Vagina (tissue), 2 donors: ENCODE measurements at regions not wholly inside any gene's neighbourhood (a gene's known extent, or its start where the extent isn't known, plus 50 kb on each side); places are given as distances from the start of the nearest gene placed in this dataset. TPM values are rescaled to one million over a fixed set of nuclear protein-coding genes. Genes with fewer than 3 reads are reported as not detected.

Experiments
- DNase-seq, 2 donors: peaks; one replicate each; pipeline ENCODE4 v3.0.0-alpha.2; 2017; ENCODE audit errors: extremely low spot score in 2 of 2
- H3K27ac ChIP-seq: fragments of 200-600 bp; sonication (generic); one replicate; pipeline ENCODE4 v1.5.1; 2019
- H3K27me3 ChIP-seq: fragments of 200-600 bp; sonication (generic); one replicate; pipeline ENCODE4 v1.5.1; 2019
- H3K36me3 ChIP-seq, 2 donors: fragments of 200-600 bp; sonication (generic); one replicate each; pipeline ENCODE4 v1.5.1; 2017 to 2019
- H3K4me1 ChIP-seq: fragments of 200-600 bp; sonication (generic); one replicate; pipeline ENCODE4 v1.5.1; 2019
- H3K4me3 ChIP-seq, 2 donors: fragments of 200-600 bp; sonication (generic); 1 replicate in 1 of 2; 2 replicates in 1 of 2; pipeline ENCODE4 v1.5.1; 2016 to 2019
- H3K9me3 ChIP-seq: fragments of 200-600 bp; sonication (generic); one replicate; pipeline ENCODE4 v1.5.1; 2019
- POLR2A ChIP-seq, 2 donors: fragments of 450-650 bp; IDR thresholded peaks; one replicate each; pipeline ENCODE4 v1.6.1; 2017; ENCODE audit warnings: antibody characterized with exemption in 2 of 2, mild to moderate bottlenecking in 2 of 2, moderate library complexity in 2 of 2
- POLR2AphosphoS5 ChIP-seq, 2 donors: sonication (generic); formaldehyde crosslinking; IDR thresholded peaks; one replicate each; pipeline ENCODE4 v1.9.0; 2017; ENCODE audit warnings: antibody characterized with exemption in 2 of 2, mild to moderate bottlenecking in 2 of 2, low read depth in 1 of 2; ENCODE audit not compliant: insufficient read depth in 1 of 2
- intact Hi-C: fragments of 100-400 bp; cut with DNase I; formaldehyde crosslinking; loops from one replicate; pipeline ENCODE4 v1.15.1; 2023
- microRNA-seq: library from miRNA; unstranded; fragments of <30 nt; microRNA quantifications from one replicate; pipeline ENCODE4, GENCODE V29; 2017; ENCODE audit warnings: borderline number of aligned reads, borderline replicate concordance
- small RNA-seq: library from RNA; depleted of rRNA; stranded (forward); fragments of <200 nt; gene quantifications from one replicate; pipeline ENCODE3, GENCODE V24; 2016
- TF ChIP-seq, protein P1 (sequence below), 3 experiments: fragments of 450-650 bp in 2 of 3; fragments of 200-600 bp in 1 of 3; sonication (generic) in 1 of 3; IDR thresholded peaks; one replicate each; pipeline ENCODE4 v1.5.1; 2017 to 2019; ENCODE audit warnings: antibody characterized with exemption in 3 of 3, mild to moderate bottlenecking in 2 of 3, moderate library complexity in 2 of 3

DNA sequence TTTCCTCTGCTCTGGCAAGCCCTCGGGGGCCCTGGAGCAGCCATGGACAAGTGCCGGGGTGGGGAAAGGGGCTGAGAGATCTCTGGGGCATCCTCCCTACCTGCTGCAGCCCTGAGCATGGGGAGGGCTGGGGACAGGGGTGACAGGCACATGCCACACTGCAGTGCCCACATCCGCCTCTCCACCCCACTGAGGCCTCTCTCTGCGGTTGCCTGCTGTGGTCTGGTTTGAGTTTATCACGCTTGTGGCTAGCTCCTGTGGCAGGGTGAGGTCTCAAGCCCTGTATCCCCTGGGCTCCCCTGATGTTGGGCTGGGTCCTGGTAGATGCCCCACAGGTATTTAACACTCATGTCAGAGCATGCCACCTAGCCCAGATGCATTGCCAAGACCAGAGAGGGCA, 52.9 kb upstream of the MLN start:
- intact Hi-C loops, result no loop called here
- TF ChIP-seq, protein P1, sequence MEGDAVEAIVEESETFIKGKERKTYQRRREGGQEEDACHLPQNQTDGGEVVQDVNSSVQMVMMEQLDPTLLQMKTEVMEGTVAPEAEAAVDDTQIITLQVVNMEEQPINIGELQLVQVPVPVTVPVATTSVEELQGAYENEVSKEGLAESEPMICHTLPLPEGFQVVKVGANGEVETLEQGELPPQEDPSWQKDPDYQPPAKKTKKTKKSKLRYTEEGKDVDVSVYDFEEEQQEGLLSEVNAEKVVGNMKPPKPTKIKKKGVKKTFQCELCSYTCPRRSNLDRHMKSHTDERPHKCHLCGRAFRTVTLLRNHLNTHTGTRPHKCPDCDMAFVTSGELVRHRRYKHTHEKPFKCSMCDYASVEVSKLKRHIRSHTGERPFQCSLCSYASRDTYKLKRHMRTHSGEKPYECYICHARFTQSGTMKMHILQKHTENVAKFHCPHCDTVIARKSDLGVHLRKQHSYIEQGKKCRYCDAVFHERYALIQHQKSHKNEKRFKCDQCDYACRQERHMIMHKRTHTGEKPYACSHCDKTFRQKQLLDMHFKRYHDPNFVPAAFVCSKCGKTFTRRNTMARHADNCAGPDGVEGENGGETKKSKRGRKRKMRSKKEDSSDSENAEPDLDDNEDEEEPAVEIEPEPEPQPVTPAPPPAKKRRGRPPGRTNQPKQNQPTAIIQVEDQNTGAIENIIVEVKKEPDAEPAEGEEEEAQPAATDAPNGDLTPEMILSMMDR (IDR thresholded peaks at IDR 0.05), result no peak
- TF ChIP-seq POLR2AphosphoS5 (IDR thresholded peaks at IDR 0.05; ENCODE audit: insufficient read depth in 1 of 2, low read depth in 1 of 2) (no peak), POLR2A (IDR thresholded peaks at IDR 0.05) (no peak)

DNA sequence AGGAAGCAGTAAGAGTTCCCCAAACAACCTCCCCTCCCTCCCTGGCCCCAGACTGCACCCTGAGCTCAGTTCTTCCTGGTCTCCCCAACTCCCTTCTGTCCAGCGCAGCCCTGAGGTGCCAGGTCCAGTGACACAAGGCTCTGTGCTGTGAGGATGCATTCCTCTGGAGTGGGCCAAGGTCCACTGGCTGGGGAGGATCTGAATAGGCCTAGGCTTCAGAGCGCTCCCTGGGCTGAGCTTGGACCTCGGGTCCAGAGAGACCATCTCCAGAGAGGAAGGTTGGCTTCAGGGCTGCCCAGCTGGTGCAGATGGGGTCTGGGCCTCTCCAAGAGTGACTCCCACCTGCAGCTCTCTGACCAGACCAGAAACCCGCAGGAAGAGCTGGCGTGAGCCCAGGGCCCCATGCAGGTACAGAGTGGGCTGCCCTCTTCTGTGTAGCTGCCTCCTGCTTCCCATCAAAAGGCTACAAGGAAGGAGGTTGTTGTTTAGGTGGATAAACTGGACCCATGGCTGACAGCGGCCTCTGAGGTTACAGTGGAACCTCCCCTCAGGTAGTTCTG, 52.3 kb upstream of the MLN start:
- H3K4me1 ChIP-seq, result peaks cover 17% of the 10 kb centered on the region
- TF ChIP-seq POLR2A (IDR thresholded peaks at IDR 0.05) (no peak), POLR2AphosphoS5 (IDR thresholded peaks at IDR 0.05; ENCODE audit: insufficient read depth in 1 of 2, low read depth in 1 of 2) (no peak)
- TF ChIP-seq, protein P1 (IDR thresholded peaks at IDR 0.05), result no peak
- H3K9me3 ChIP-seq, result no peaks in the 10 kb centered on the region
- DNase-seq, result no peak
- no peak overlapping the region for H3K27ac ChIP-seq
- no peak overlapping the region for H3K4me3 ChIP-seq
- intact Hi-C loops, result no loop called here
- H3K36me3 ChIP-seq, result no peaks in the 10 kb centered on the region
- no peaks in the 10 kb centered on the region for H3K27me3 ChIP-seq

More for the DNA sequence above, 52.9 kb upstream of the MLN start:
- H3K27me3 ChIP-seq, result no peaks in the 10 kb centered on the region
- no peak overlapping the region for H3K4me3 ChIP-seq
- H3K36me3 ChIP-seq, result no peaks in the 10 kb centered on the region
- H3K27ac ChIP-seq, result no peak overlapping the region
- H3K4me1 ChIP-seq, result peaks cover 22% of the 10 kb centered on the region
- no peaks in the 10 kb centered on the region for H3K9me3 ChIP-seq
- DNase-seq, result no peak

DNA sequence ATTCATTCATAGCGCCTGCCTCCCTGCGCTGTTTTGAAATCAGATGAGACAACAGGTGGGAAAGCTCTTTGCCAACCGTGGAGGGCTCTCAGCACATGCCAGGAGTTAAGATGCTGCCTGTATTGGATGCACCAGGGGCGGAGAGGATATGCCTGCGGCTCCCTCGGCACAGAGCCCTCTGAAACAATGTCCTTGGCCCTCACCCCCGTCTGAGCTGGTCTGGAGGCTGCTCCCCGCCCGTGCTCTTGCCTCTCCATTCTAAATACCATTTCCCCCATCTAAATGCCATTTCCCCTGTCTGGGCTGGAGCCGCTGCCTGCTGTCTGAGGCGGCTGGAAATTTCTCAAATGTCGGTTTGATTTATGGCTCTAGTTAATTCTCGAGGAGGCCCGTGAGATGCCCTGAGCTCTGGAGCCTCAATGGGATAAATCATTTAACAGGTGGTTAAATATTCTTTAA, 50.8 kb upstream of the MLN start:
- H3K9me3 ChIP-seq, result no peaks in the 10 kb centered on the region
- no peak overlapping the region for H3K27ac ChIP-seq
- H3K36me3 ChIP-seq, result no peaks in the 10 kb centered on the region
- peaks cover 10% of the 10 kb centered on the region for H3K4me1 ChIP-seq
- intact Hi-C loops, result no loop called here
- DNase-seq, result no peak
- H3K27me3 ChIP-seq, result no peaks in the 10 kb centered on the region
- no peak for TF ChIP-seq POLR2AphosphoS5 (IDR thresholded peaks at IDR 0.05; ENCODE audit: insufficient read depth in 1 of 2, low read depth in 1 of 2)
- TF ChIP-seq, protein P1 (IDR thresholded peaks at IDR 0.05), result no peak
- no peak for TF ChIP-seq POLR2A (IDR thresholded peaks at IDR 0.05)
- H3K4me3 ChIP-seq, result no peak overlapping the region

DNA sequence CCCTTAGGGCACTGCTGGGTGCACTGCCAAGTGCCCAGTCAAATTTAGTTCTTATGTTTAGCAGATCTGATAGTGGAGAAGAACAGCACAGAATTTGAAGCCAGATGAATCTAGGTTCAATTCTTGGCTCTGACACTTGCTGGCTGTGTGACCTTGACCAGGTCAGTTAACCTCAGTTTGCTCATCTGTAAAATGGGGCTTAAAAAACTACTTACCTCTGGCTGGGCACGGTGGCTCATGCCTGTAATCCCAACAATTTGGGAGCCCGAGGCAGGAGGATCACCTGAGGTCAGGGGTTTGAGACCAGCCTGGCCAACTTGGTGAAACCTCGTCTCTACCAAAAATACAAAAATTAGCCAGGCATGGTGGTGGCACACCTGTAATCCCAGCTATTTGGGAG, 49.9 kb upstream of the MLN start:
- no peak for DNase-seq
- intact Hi-C loops, result no loop called here
- Histone ChIP-seq H3K9me3 (no peaks in the 10 kb centered on the region), H3K4me1 (peaks cover 10% of the 10 kb centered on the region), H3K27me3 (no peaks in the 10 kb centered on the region), H3K4me3 (no peak overlapping the region), H3K27ac (no peak overlapping the region), H3K36me3 (no peaks in the 10 kb centered on the region)
- TF ChIP-seq, protein P1 (IDR thresholded peaks at IDR 0.05), result no peak
- TF ChIP-seq POLR2AphosphoS5 (IDR thresholded peaks at IDR 0.05; ENCODE audit: insufficient read depth in 1 of 2, low read depth in 1 of 2), result no peak
- no peak for TF ChIP-seq POLR2A (IDR thresholded peaks at IDR 0.05)

Small RNA genes lying in the stretch of these regions (microRNA-seq; reads per million reads assigned to microRNA genes)
- gene MIR7159, result not detected

Small RNA genes lying in the stretch of these regions (small RNA-seq; reads per million reads assigned to genes)
- gene AL138889.2 (not detected), gene MIR7159 (not detected)
